ENCODE measurements at regions not wholly inside any gene's neighbourhood (a gene's known extent, or its start where the extent isn't known, plus 50 kb on each side); places are given as distances from the start of the nearest gene placed in this dataset.

- Histone ChIP-seq H4K5ac (ENCODE audit: low read depth, low read length) (no peak overlapping the region), H3K4ac (ENCODE audit: low read depth, low read length) (no peak overlapping the region), H3K4me3 (ENCODE audit: insufficient read depth, low read depth, low read length) (no peak overlapping the region), H3K14ac (replicated peaks; ENCODE audit: low read depth, low read length) (no peak overlapping the region), H3K23ac (ENCODE audit: low read depth, low read length) (no peak overlapping the region), H3K4me2 (ENCODE audit: low read depth, low read length) (no peak overlapping the region), H2AK5ac (ENCODE audit: low read depth, low read length) (no peak overlapping the region), H3K4me1 (ENCODE audit: control insufficient read depth, insufficient read depth, low read length) (0 out of 2 replicates have a peak, but pooled peaks cover 1% of the 10 kb centered on the region), H3K9me1 (ENCODE audit: insufficient read depth, low read length) (no peaks in the 10 kb centered on the region), H2BK120ac (ENCODE audit: low read depth, low read length) (no peak overlapping the region), H4K8ac (ENCODE audit: low read depth in 2 of 2, low read length in 2 of 2) (no peak overlapping the region), H3K9me3 (ENCODE audit: control insufficient read depth, insufficient read depth, low read length) (no peaks in the 10 kb centered on the region), H4K20me1 (ENCODE audit: insufficient read depth, low read length) (no peaks in the 10 kb centered on the region), H3K27me3 (ENCODE audit: control insufficient read depth, insufficient read depth, low read length) (no peaks in the 10 kb centered on the region), H2AFZ (replicated peaks; ENCODE audit: low read length, poor library complexity) (no peak overlapping the region), H3K56ac (ENCODE audit: extremely low read depth, insufficient read depth, low read length) (no peak overlapping the region), H2BK5ac (ENCODE audit: low read depth, low read length, poor library complexity, severe bottlenecking) (no peak overlapping the region), H3K36me3 (ENCODE audit: control insufficient read depth, insufficient read depth, low read length) (no peaks in the 10 kb centered on the region), H3K9ac (ENCODE audit: low read depth, low read length) (no peak overlapping the region), H2AK9ac (replicated peaks; ENCODE audit: low read depth, low read length, poor library complexity) (no peak overlapping the region), H4K91ac (ENCODE audit: insufficient read depth, low read depth, low read length) (no peak overlapping the region), H2BK15ac (ENCODE audit: low read depth, low read length) (no peak overlapping the region), H3K27ac (ENCODE audit: insufficient read depth, low read length) (no peak overlapping the region), H2BK20ac (ENCODE audit: low read depth, low read length) (no peak overlapping the region), H3K18ac (ENCODE audit: low read depth, low read length) (no peak overlapping the region), H3K79me1 (ENCODE audit: low read depth in 1 of 2, low read length in 2 of 2) (no peaks in the 10 kb centered on the region)
- intact Hi-C loops (cut with micrococcal nuclease) (no loop called here), dilution Hi-C loops (cut with HindIII; ENCODE audit: low sequenced_read_pairs, unreplicated experiment) (no loop called here), in situ Hi-C loops (cut with MboI; ENCODE audit: low sequenced_read_pairs) (no loop called here)
- DNase-seq (no peak), ATAC-seq (ENCODE audit: low read depth) (no peak)
- TF ChIP-seq USF2 (IDR thresholded peaks at IDR 0.05; ENCODE audit: low read depth, low read length) (no peak), MAZ (IDR thresholded peaks at IDR 0.05; ENCODE audit: borderline replicate concordance, low read depth, low read length) (no peak), RAD21 (IDR thresholded peaks at IDR 0.05; ENCODE audit: low read length) (no peak), RCOR1 (IDR thresholded peaks at IDR 0.05; ENCODE audit: insufficient replicate concordance, low read length) (no peak), MXI1 (IDR thresholded peaks at IDR 0.05; ENCODE audit: borderline replicate concordance, low read depth, low read length) (no peak)
- no TSS peak for BruUV-seq (replicated peaks)
- WGBS, 2 experiments (ENCODE audit: extremely low coverage in 2 of 2, insufficient read length in 1 of 2) = no CpG with 5 or more reads among the region's 1 CpG
- ChIA-PET CTCF (interaction anchor here (0.6 kb wide), 1 partner anchor 1397 kb away, joined by 5 read pairs; no protein-coding TSS in a partner anchor), POLR2A (ENCODE audit: unreplicated experiment) (no interaction called here)
Observed at GRCh38 chr6:19738010-19738409, 99.2 kb upstream of the ID4 start.

Data from IMR-90 (cell line).